ENCODE measurements at regions not wholly inside any gene's neighbourhood (a gene's known extent, or its start where the extent isn't known, plus 50 kb on each side); places are given as distances from the start of the nearest gene placed in this dataset.

DNA sequence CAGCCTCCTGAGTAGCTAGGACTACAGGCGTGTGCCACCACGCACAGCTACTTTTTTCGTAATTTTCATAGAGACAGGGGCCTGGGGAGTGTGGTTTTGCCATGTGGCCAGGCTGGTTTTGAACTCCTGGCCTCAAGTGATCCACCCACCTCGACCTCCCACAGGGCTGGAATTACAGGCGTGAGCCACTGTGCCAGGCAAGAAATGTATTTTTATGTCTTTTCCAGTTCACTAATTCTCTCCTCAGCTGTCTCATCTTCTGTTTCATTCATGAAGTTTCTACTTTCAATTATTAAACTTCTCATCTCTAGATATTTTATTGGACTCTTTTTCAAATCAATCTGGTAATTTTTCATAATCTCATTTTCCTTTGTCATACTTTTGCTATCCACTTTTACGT lies 72.1 kb upstream of the DISP3 start:
- no peak overlapping the region for H3K27ac ChIP-seq (ENCODE audit: poor library complexity, severe bottlenecking)
- no peak overlapping the region for H3K4me3 ChIP-seq (ENCODE audit: severe bottlenecking)
- DNase-seq (ENCODE audit: low spot score) (no peak), ATAC-seq (ENCODE audit: low read depth) (no peak)
- H3K4me1 ChIP-seq (ENCODE audit: insufficient read depth, poor library complexity, severe bottlenecking) = no peaks in the 10 kb centered on the region
- H3K36me3 ChIP-seq (ENCODE audit: low read depth) = no peaks in the 10 kb centered on the region
- no peak for TF ChIP-seq CTCF (IDR thresholded peaks at IDR 0.05; ENCODE audit: poor library complexity, severe bottlenecking)
- H3K27me3 ChIP-seq (ENCODE audit: insufficient read depth, poor library complexity, severe bottlenecking) = no peaks in the 10 kb centered on the region
- H3K9me3 ChIP-seq (ENCODE audit: severe bottlenecking) = no peaks in the 10 kb centered on the region

DNA sequence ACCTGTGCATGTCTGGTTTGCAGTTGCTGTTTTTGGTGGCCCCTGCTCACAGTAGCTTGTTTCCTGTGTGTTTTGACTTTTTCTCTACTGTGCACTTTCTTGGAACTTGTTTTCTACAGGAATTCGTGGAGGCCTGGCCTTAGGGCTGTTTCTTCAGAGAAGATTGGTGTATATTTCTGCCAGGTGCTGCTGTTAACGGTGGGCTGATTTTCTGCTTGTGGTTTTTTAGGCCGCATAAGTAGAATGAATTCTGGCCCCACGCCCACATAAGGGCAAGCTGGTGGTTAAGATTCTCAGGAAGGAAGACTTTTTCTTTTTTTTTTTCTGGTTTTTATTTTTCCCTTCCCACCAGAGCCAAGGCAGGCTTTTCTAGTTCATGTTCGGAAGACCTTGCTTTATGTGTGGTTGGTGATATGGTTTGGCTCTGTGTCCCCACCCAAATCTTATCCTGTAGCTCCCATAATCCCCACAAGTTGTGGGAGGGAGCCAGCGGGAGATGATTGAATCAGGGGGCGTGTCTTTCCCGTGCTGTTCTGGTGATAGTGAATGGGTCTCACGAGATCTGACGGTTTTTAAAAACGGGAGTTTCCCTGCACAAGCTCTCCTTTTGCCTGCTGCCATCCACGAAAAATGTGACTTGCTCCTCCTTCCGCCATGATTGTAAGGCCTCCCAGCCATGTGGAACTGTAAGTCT lies 71.5 kb upstream of the DISP3 start:
- DNase-seq (ENCODE audit: low spot score) (no peak), ATAC-seq (ENCODE audit: low read depth) (no peak)
- H3K27ac ChIP-seq (ENCODE audit: poor library complexity, severe bottlenecking) = no peak overlapping the region
- no peaks in the 10 kb centered on the region for H3K36me3 ChIP-seq (ENCODE audit: low read depth)
- H3K4me1 ChIP-seq (ENCODE audit: insufficient read depth, poor library complexity, severe bottlenecking) = no peaks in the 10 kb centered on the region
- H3K9me3 ChIP-seq (ENCODE audit: severe bottlenecking) = no peaks in the 10 kb centered on the region
- no peak overlapping the region for H3K4me3 ChIP-seq (ENCODE audit: severe bottlenecking)
- no peaks in the 10 kb centered on the region for H3K27me3 ChIP-seq (ENCODE audit: insufficient read depth, poor library complexity, severe bottlenecking)
- TF ChIP-seq CTCF (IDR thresholded peaks at IDR 0.05; ENCODE audit: poor library complexity, severe bottlenecking) = no peak

GRCh38 chr1:11412141-11412540 lies 66.8 kb upstream of the DISP3 start:
- Histone ChIP-seq H3K4me1 (ENCODE audit: insufficient read depth, poor library complexity, severe bottlenecking) (no peaks in the 10 kb centered on the region), H3K36me3 (ENCODE audit: low read depth) (no peaks in the 10 kb centered on the region), H3K27ac (ENCODE audit: poor library complexity, severe bottlenecking) (no peak overlapping the region), H3K27me3 (ENCODE audit: insufficient read depth, poor library complexity, severe bottlenecking) (no peaks in the 10 kb centered on the region), H3K4me3 (ENCODE audit: severe bottlenecking) (no peak overlapping the region), H3K9me3 (ENCODE audit: severe bottlenecking) (no peaks in the 10 kb centered on the region)
- DNase-seq (ENCODE audit: low spot score) (no peak), ATAC-seq (ENCODE audit: low read depth) (no peak)
- no peak for TF ChIP-seq CTCF (IDR thresholded peaks at IDR 0.05; ENCODE audit: poor library complexity, severe bottlenecking)

DNA sequence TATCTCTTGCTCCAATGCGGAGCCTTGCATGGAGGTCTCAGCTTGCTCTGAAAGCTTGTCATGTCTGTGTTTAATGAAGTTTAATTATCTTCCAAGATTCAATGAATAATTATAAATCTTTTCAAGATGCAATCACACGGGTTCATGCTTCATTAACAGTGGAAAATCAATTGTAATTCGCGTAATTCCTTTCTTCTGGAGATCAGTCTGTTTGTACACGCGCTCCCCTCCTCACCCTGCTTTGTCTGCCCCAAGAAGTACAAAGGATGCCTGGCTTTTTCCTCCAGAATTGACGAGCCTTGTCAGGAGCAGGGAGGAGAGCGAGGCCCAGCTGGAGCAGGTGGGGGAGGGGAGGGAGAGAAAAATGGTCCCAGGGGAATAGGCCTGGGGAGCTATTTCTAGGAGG lies 65.0 kb upstream of the DISP3 start:
- no peak overlapping the region for H3K4me3 ChIP-seq (ENCODE audit: severe bottlenecking)
- TF ChIP-seq CTCF (IDR thresholded peaks at IDR 0.05; ENCODE audit: poor library complexity, severe bottlenecking) = no peak
- ATAC-seq (ENCODE audit: low read depth) (no peak), DNase-seq (ENCODE audit: low spot score) (no peak)
- H3K36me3 ChIP-seq (ENCODE audit: low read depth) = no peaks in the 10 kb centered on the region
- H3K27ac ChIP-seq (ENCODE audit: poor library complexity, severe bottlenecking) = no peak overlapping the region
- no peaks in the 10 kb centered on the region for H3K4me1 ChIP-seq (ENCODE audit: insufficient read depth, poor library complexity, severe bottlenecking)
- no peaks in the 10 kb centered on the region for H3K27me3 ChIP-seq (ENCODE audit: insufficient read depth, poor library complexity, severe bottlenecking)
- H3K9me3 ChIP-seq (ENCODE audit: severe bottlenecking) = no peaks in the 10 kb centered on the region

DNA sequence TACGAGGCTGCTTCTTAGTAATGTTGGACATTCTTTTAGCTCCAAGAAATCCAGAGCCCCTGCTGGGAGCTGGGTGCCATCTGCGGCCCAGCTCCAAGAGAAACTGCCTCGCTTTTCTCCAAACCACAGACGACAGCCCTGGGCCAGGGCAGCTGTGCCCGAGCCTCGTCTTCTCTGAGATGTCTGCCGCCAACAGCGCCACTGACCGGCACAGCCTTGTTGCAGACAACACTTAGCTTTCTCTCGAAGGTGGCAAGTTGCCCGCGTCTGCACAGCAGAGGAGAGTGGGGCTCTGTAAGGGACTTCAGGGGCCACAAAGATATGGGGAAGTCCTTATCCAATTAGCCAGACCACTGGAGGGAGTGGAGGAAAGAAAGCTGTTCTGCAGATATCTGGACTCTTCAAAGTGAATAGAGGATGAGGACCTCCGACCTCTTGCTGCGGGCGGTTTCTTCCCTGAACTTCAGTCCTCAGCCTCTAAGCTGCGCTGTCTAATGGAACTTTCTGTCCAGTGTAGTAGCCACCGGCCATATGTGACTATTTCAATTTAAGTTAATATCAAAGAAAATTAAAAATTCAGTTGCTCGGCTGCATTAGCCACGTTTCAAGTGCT lies 63.9 kb upstream of the DISP3 start:
- Histone ChIP-seq H3K36me3 (ENCODE audit: low read depth) (no peaks in the 10 kb centered on the region), H3K27ac (ENCODE audit: poor library complexity, severe bottlenecking) (no peak overlapping the region), H3K27me3 (ENCODE audit: insufficient read depth, poor library complexity, severe bottlenecking) (no peaks in the 10 kb centered on the region), H3K9me3 (ENCODE audit: severe bottlenecking) (no peaks in the 10 kb centered on the region), H3K4me3 (ENCODE audit: severe bottlenecking) (no peak overlapping the region), H3K4me1 (ENCODE audit: insufficient read depth, poor library complexity, severe bottlenecking) (no peaks in the 10 kb centered on the region)
- DNase-seq (ENCODE audit: low spot score) = no peak
- no peak for TF ChIP-seq CTCF (IDR thresholded peaks at IDR 0.05; ENCODE audit: poor library complexity, severe bottlenecking)
- ATAC-seq (ENCODE audit: low read depth) = no peak

Data from RWPE2 (cell line).